ENCODE measurements at regions not wholly inside any gene's neighbourhood (a gene's known extent, or its start where the extent isn't known, plus 50 kb on each side); places are given as distances from the start of the nearest gene placed in this dataset.

DNA sequence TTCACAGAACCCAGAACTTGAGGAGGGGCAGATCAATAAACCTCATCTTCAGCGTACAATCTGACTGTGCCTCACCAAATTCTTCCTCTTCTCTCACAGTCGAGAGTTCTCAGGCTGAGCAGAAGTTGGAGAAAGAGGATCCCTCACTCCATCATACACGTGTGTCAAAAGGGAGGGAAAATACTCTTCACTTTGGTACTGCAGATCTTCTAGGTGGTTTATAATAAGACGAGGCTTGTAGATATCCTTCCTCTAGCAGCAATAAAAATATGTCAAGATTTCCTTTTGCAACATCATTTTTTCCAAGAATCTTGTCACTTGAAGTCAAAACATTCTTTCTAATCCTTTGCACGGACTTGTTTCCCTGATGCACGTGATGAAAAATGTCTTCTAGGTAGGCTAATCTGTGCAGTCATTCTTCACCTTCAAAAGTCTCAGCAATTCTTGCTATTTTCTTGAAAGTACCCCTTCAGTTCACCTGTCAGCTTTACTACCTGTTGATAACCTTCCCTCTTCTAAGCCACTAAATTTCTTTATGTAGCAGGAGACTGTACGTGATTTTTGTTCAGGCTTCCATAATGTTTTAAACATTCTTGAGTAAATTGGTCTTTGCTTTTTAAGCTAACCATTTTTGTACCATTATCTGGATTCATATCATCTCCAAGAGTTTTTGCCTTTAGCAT is 214.1 kb downstream of the NUAK1 start:
- Histone ChIP-seq H3K9ac (ENCODE audit: control insufficient read depth, insufficient read depth, low read length) (no peak overlapping the region), H2AFZ (ENCODE audit: control insufficient read depth, low read depth, low read length) (no peak overlapping the region), H3K4me2 (ENCODE audit: control insufficient read depth, insufficient read depth) (no peak overlapping the region), H3K4me3 (no peak overlapping the region), H3K27ac (ENCODE audit: control insufficient read depth, insufficient read depth) (no peak overlapping the region), H3K9me3 (replicated peaks; ENCODE audit: control insufficient read depth, insufficient read depth, low read length) (no peaks in the 10 kb centered on the region), H3K79me2 (ENCODE audit: control insufficient read depth, insufficient read depth, low read length) (no peaks in the 10 kb centered on the region), H4K20me1 (ENCODE audit: control insufficient read depth, insufficient read depth) (no peaks in the 10 kb centered on the region), H3K27me3 (replicated peaks in 1 of 2; ENCODE audit: control insufficient read depth in 2 of 2, insufficient read depth in 2 of 2, low read length in 1 of 2) (no peaks in the 10 kb centered on the region), H3K4me1 (ENCODE audit: control insufficient read depth, insufficient read depth, low read length) (no peaks in the 10 kb centered on the region), H3K36me3 (ENCODE audit: control insufficient read depth in 2 of 2, insufficient read depth in 2 of 2, low read length in 1 of 2) (no peaks in the 10 kb centered on the region)
- FAIRE-seq = no peak
- no peak for ATAC-seq
- BruUV-seq (replicated peaks) = no TSS peak
- RAD21 ChIA-PET (ENCODE audit: unreplicated experiment) = no interaction called here
- WGBS (ENCODE audit: insufficient coverage, insufficient replicate concordance, low lambda C conversion rate, missing lambda C conversion rate) = 11% methylated on average over 7 of the region's 7 CpGs
- no peak for DNase-seq (ENCODE audit: low read depth, low spot score)
- SMC1A ChIA-PET (ENCODE audit: uncharacterized antibody, unreplicated experiment) = no interaction called here
- CTCF ChIA-PET = no interaction called here
- in situ Hi-C loops (cut with MboI) (no loop called here), intact Hi-C loops (cut with micrococcal nuclease; ENCODE audit: unreplicated experiment) (no loop called here)
- POLR2A ChIA-PET = no interaction called here
- no peak for TF ChIP-seq YY1 (IDR thresholded peaks at IDR 0.05; ENCODE audit: low read depth, low read length)
- TF ChIP-seq, protein P1, sequence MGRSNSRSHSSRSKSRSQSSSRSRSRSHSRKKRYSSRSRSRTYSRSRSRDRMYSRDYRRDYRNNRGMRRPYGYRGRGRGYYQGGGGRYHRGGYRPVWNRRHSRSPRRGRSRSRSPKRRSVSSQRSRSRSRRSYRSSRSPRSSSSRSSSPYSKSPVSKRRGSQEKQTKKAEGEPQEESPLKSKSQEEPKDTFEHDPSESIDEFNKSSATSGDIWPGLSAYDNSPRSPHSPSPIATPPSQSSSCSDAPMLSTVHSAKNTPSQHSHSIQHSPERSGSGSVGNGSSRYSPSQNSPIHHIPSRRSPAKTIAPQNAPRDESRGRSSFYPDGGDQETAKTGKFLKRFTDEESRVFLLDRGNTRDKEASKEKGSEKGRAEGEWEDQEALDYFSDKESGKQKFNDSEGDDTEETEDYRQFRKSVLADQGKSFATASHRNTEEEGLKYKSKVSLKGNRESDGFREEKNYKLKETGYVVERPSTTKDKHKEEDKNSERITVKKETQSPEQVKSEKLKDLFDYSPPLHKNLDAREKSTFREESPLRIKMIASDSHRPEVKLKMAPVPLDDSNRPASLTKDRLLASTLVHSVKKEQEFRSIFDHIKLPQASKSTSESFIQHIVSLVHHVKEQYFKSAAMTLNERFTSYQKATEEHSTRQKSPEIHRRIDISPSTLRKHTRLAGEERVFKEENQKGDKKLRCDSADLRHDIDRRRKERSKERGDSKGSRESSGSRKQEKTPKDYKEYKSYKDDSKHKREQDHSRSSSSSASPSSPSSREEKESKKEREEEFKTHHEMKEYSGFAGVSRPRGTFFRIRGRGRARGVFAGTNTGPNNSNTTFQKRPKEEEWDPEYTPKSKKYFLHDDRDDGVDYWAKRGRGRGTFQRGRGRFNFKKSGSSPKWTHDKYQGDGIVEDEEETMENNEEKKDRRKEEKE (IDR thresholded peaks at IDR 0.05) = no peak
- TF ChIP-seq CBX5 (IDR thresholded peaks at IDR 0.05; ENCODE audit: low read depth) = no peak
- no peak for TF ChIP-seq CHD2 (IDR thresholded peaks at IDR 0.05; ENCODE audit: borderline replicate concordance, low read depth, low read length)
- TF ChIP-seq IKZF2 (IDR thresholded peaks at IDR 0.05) = no peak
- TF ChIP-seq ZSCAN29 (IDR thresholded peaks at IDR 0.05) = no peak
- no peak for TF ChIP-seq FOS (IDR thresholded peaks at IDR 0.05; ENCODE audit: borderline replicate concordance, extremely low read depth, insufficient read length)
- TF ChIP-seq, protein P2, sequence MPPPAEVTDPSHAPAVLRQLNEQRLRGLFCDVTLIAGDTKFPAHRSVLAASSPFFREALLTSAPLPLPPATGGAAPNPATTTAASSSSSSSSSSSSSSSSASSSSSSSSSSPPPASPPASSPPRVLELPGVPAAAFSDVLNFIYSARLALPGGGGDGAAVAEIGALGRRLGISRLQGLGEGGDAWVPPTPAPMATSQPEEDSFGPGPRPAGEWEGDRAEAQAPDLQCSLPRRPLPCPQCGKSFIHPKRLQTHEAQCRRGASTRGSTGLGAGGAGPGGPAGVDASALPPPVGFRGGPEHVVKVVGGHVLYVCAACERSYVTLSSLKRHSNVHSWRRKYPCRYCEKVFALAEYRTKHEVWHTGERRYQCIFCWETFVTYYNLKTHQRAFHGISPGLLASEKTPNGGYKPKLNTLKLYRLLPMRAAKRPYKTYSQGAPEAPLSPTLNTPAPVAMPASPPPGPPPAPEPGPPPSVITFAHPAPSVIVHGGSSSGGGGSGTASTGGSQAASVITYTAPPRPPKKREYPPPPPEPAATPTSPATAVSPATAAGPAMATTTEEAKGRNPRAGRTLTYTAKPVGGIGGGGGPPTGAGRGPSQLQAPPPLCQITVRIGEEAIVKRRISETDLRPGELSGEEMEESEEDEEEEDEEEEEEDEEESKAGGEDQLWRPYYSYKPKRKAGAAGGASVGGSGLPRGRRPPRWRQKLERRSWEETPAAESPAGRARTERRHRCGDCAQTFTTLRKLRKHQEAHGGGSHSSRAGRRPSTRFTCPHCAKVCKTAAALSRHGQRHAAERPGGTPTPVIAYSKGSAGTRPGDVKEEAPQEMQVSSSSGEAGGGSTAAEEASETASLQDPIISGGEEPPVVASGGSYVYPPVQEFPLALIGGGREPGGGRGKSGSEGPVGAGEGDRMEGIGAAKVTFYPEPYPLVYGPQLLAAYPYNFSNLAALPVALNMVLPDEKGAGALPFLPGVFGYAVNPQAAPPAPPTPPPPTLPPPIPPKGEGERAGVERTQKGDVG (CRISPR knock-in tag; IDR thresholded peaks at IDR 0.05) = no peak
- TF ChIP-seq KAT2A (conservative IDR thresholded peaks at IDR 0.05; ENCODE audit: control insufficient read depth, low read depth, low read length) = no peak
- TF ChIP-seq BRCA1 (IDR thresholded peaks at IDR 0.05; ENCODE audit: low read depth, low read length) = no peak
- TF ChIP-seq POLR2A (IDR thresholded peaks at IDR 0.05; ENCODE audit: low read depth, low read length) = no peak
- no peak for TF ChIP-seq MTA3 (IDR thresholded peaks at IDR 0.05; ENCODE audit: borderline replicate concordance, low read length)
- TF ChIP-seq ZNF207 (IDR thresholded peaks at IDR 0.05; ENCODE audit: borderline replicate concordance) = no peak
